ENCODE measurements at regions not wholly inside any gene's neighbourhood (a gene's known extent, or its start where the extent isn't known, plus 50 kb on each side); places are given as distances from the start of the nearest gene placed in this dataset.
"Not testable (repeated sequence)": the region's sequence is repeated elsewhere in the genome, so short reads cannot be mapped to it uniquely, and the experiment has no call there.

GRCh38 chr2:125961739-125962138 lies 694.2 kb upstream of the GYPC start:
- Mint-ChIP-seq H3K4me1 (ENCODE audit: low read depth) (no peaks in the 10 kb centered on the region), H3K9me3 (no peaks in the 10 kb centered on the region), H3K27me3 (no peaks in the 10 kb centered on the region), H3K4me3 (no peak overlapping the region), H3K27ac (no peak overlapping the region), H3K36me3 (ENCODE audit: low read depth) (no peaks in the 10 kb centered on the region)
- intact Hi-C loops (cut with micrococcal nuclease): no loop called here

- no peaks in the 10 kb centered on the region for H3K4me1 Mint-ChIP-seq (ENCODE audit: low read depth)
These were observed 676.1 kb upstream of the GYPC start for GRCh38 chr2:125979886-125980285.

GRCh38 chr2:125983364-125983763 lies 672.6 kb upstream of the GYPC start:
- intact Hi-C loops (cut with micrococcal nuclease): no loop called here
- H3K4me1 Mint-ChIP-seq (ENCODE audit: low read depth): no peaks in the 10 kb centered on the region
- H3K4me3 Mint-ChIP-seq: no peak overlapping the region
- H3K27me3 Mint-ChIP-seq: no peaks in the 10 kb centered on the region
- no peaks in the 10 kb centered on the region for H3K9me3 Mint-ChIP-seq
- H3K36me3 Mint-ChIP-seq (ENCODE audit: low read depth): no peaks in the 10 kb centered on the region
- no peak overlapping the region for H3K27ac Mint-ChIP-seq

More at GRCh38 chr2:125979886-125980285, 676.1 kb upstream of the GYPC start:
- H3K9me3 Mint-ChIP-seq: no peaks in the 10 kb centered on the region
- no peak overlapping the region for H3K4me3 Mint-ChIP-seq
- no peak overlapping the region for H3K27ac Mint-ChIP-seq
- H3K27me3 Mint-ChIP-seq: no peaks in the 10 kb centered on the region
- H3K36me3 Mint-ChIP-seq (ENCODE audit: low read depth): no peaks in the 10 kb centered on the region
- intact Hi-C loops (cut with micrococcal nuclease): no loop called here

- H3K27me3 Mint-ChIP-seq: no peaks in the 10 kb centered on the region
- peaks cover 16% of the 10 kb centered on the region for H3K9me3 Mint-ChIP-seq
- H3K36me3 Mint-ChIP-seq (ENCODE audit: low read depth): no peaks in the 10 kb centered on the region
- H3K4me1 Mint-ChIP-seq (ENCODE audit: low read depth): no peaks in the 10 kb centered on the region
- no peak overlapping the region for H3K27ac Mint-ChIP-seq
- intact Hi-C loops (cut with micrococcal nuclease): no loop called here
- no peak overlapping the region for H3K4me3 Mint-ChIP-seq
These were observed 626.6 kb upstream of the GYPC start for GRCh38 chr2:126029316-126029715.

GRCh38 chr2:126038861-126039260 lies 617.1 kb upstream of the GYPC start:
- Mint-ChIP-seq H3K4me3 (no peak overlapping the region), H3K4me1 (ENCODE audit: low read depth) (no peaks in the 10 kb centered on the region), H3K9me3 (peaks cover 2% of the 10 kb centered on the region), H3K27ac (no peak overlapping the region), H3K36me3 (ENCODE audit: low read depth) (no peaks in the 10 kb centered on the region), H3K27me3 (no peaks in the 10 kb centered on the region)
- intact Hi-C loops (cut with micrococcal nuclease): no loop called here

- no peaks in the 10 kb centered on the region for H3K36me3 Mint-ChIP-seq (ENCODE audit: low read depth)
- no peaks in the 10 kb centered on the region for H3K9me3 Mint-ChIP-seq
- no peak overlapping the region for H3K27ac Mint-ChIP-seq
- no peaks in the 10 kb centered on the region for H3K27me3 Mint-ChIP-seq
- H3K4me1 Mint-ChIP-seq (ENCODE audit: low read depth): no peaks in the 10 kb centered on the region
- no peak overlapping the region for H3K4me3 Mint-ChIP-seq
- intact Hi-C loops (cut with micrococcal nuclease): no loop called here
These were observed 614.4 kb upstream of the GYPC start for GRCh38 chr2:126041391-126042047.

- H3K4me3 Mint-ChIP-seq: no peak overlapping the region
- H3K9me3 Mint-ChIP-seq: peaks cover 2% of the 10 kb centered on the region
- no peak overlapping the region for H3K27ac Mint-ChIP-seq
- no peaks in the 10 kb centered on the region for H3K27me3 Mint-ChIP-seq
- no peaks in the 10 kb centered on the region for H3K36me3 Mint-ChIP-seq (ENCODE audit: low read depth)
- intact Hi-C loops (cut with micrococcal nuclease): no loop called here
- no peaks in the 10 kb centered on the region for H3K4me1 Mint-ChIP-seq (ENCODE audit: low read depth)
These were observed 613.9 kb upstream of the GYPC start for GRCh38 chr2:126042089-126042488.

GRCh38 chr2:126048719-126049118 lies 607.2 kb upstream of the GYPC start:
- intact Hi-C loops (cut with micrococcal nuclease): no loop called here
- peaks cover 41% of the 10 kb centered on the region for H3K9me3 Mint-ChIP-seq
- H3K27me3 Mint-ChIP-seq: no peaks in the 10 kb centered on the region
- no peaks in the 10 kb centered on the region for H3K4me1 Mint-ChIP-seq (ENCODE audit: low read depth)
- H3K36me3 Mint-ChIP-seq (ENCODE audit: low read depth): no peaks in the 10 kb centered on the region
- H3K4me3 Mint-ChIP-seq: no peak overlapping the region
- no peak overlapping the region for H3K27ac Mint-ChIP-seq

- no peaks in the 10 kb centered on the region for H3K4me1 Mint-ChIP-seq (ENCODE audit: low read depth)
- no peaks in the 10 kb centered on the region for H3K36me3 Mint-ChIP-seq (ENCODE audit: low read depth)
- H3K9me3 Mint-ChIP-seq: peaks cover 49% of the 10 kb centered on the region
- H3K27ac Mint-ChIP-seq: no peak overlapping the region
- intact Hi-C loops (cut with micrococcal nuclease): no loop called here
- no peak overlapping the region for H3K4me3 Mint-ChIP-seq
- H3K27me3 Mint-ChIP-seq: no peaks in the 10 kb centered on the region
These were observed 606.5 kb upstream of the GYPC start for GRCh38 chr2:126049461-126049860.

GRCh38 chr2:126050991-126051736 lies 604.8 kb upstream of the GYPC start:
- no peak overlapping the region for H3K27ac Mint-ChIP-seq
- H3K9me3 Mint-ChIP-seq: peaks cover 61% of the 10 kb centered on the region
- no peaks in the 10 kb centered on the region for H3K27me3 Mint-ChIP-seq
- H3K4me1 Mint-ChIP-seq (ENCODE audit: low read depth): no peaks in the 10 kb centered on the region
- no peak overlapping the region for H3K4me3 Mint-ChIP-seq
- H3K36me3 Mint-ChIP-seq (ENCODE audit: low read depth): no peaks in the 10 kb centered on the region
- intact Hi-C loops (cut with micrococcal nuclease): no loop called here

- H3K27ac Mint-ChIP-seq; H3K36me3 Mint-ChIP-seq (ENCODE audit: low read depth); H3K27me3 Mint-ChIP-seq; H3K4me3 Mint-ChIP-seq; intact Hi-C loops (cut with micrococcal nuclease); H3K4me1 Mint-ChIP-seq (ENCODE audit: low read depth): not testable (repeated sequence)
- H3K9me3 Mint-ChIP-seq: peaks cover 66% of the 10 kb centered on the region
These were observed 604.2 kb upstream of the GYPC start for GRCh38 chr2:126051737-126052240.

- Mint-ChIP-seq H3K27ac (no peak overlapping the region), H3K4me3 (no peak overlapping the region), H3K36me3 (ENCODE audit: low read depth) (no peaks in the 10 kb centered on the region), H3K27me3 (no peaks in the 10 kb centered on the region), H3K4me1 (ENCODE audit: low read depth) (no peaks in the 10 kb centered on the region), H3K9me3 (peaks cover 69% of the 10 kb centered on the region)
- intact Hi-C loops (cut with micrococcal nuclease): no loop called here
These were observed 596.6 kb upstream of the GYPC start for GRCh38 chr2:126059379-126059778.

GRCh38 chr2:126085011-126085795 lies 570.8 kb upstream of the GYPC start:
- intact Hi-C loops (cut with micrococcal nuclease): no loop called here
- Mint-ChIP-seq H3K27me3 (no peaks in the 10 kb centered on the region), H3K4me3 (no peak overlapping the region), H3K36me3 (ENCODE audit: low read depth) (no peaks in the 10 kb centered on the region), H3K27ac (no peak overlapping the region), H3K4me1 (ENCODE audit: low read depth) (no peaks in the 10 kb centered on the region), H3K9me3 (peaks cover 13% of the 10 kb centered on the region)

- peaks cover 18% of the 10 kb centered on the region for H3K9me3 Mint-ChIP-seq
- H3K4me3 Mint-ChIP-seq: no peak overlapping the region
- no peaks in the 10 kb centered on the region for H3K36me3 Mint-ChIP-seq (ENCODE audit: low read depth)
- H3K27ac Mint-ChIP-seq: no peak overlapping the region
- no peaks in the 10 kb centered on the region for H3K4me1 Mint-ChIP-seq (ENCODE audit: low read depth)
- intact Hi-C loops (cut with micrococcal nuclease): no loop called here
- no peaks in the 10 kb centered on the region for H3K27me3 Mint-ChIP-seq
These were observed 555.0 kb upstream of the GYPC start for GRCh38 chr2:126100962-126101361.
